CD4-positive, alpha-beta T cell treated with Interleukin-2 at 100 ng/mL for 4 hours (primary cell): ENCODE measurements at regions not wholly inside any gene's neighbourhood (a gene's known extent, or its start where the extent isn't known, plus 50 kb on each side); places are given as distances from the start of the nearest gene placed in this dataset.
"Not testable (repeated sequence)": the region's sequence is repeated elsewhere in the genome, so short reads cannot be mapped to it uniquely, and the experiment has no call there.

ENCODE experiments used
- DNase-seq: peaks from one replicate; pipeline ENCODE4 v3.0.0-alpha.2; 2020; ENCODE audit warnings: low spot score

- DNase-seq = no peak
These were observed 84.6 kb upstream of the NDUFV2 start for GRCh38 chr18:9017905-9018227.

DNA sequence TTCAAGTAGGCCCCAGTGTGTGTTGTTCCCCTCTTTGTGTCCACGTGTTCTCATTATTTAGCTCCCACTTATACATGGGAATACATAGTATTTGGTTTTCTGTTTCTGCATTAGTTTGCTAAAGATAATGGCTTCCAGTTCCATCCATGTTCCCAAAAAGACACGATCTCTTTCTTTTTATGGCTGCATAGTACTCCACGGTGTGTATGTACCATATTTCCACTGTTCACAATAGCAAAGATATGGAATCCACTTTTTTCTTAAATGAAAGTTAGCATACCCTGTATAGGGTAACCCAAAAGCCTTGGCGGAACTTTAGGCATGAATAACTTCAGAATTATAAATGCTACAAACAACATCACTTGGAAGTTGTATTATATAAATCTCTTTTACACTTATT is 83.4 kb upstream of the NDUFV2 start:
- DNase-seq = no peak

GRCh38 chr18:9020221-9020620 is 82.3 kb upstream of the NDUFV2 start:
- no peak for DNase-seq

DNA sequence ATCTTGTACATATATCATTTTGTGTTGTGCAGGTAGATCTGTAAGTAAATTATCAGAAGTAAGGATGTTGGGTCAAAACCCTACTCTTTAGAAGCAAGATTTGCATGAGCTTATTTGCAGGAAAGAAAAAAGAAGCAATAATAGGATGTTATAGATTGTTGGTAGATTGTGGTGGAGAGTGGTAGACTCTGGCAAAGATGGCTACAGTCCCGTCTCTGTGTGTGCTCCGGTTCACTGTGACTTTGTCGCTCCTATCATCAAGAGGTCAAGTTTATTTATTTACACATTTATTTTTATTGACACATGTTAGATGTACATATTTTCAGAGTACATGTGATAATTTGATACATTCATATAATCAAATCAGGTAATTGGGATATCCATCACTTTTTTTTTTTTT is 81.0 kb upstream of the NDUFV2 start:
- no peak for DNase-seq

DNA sequence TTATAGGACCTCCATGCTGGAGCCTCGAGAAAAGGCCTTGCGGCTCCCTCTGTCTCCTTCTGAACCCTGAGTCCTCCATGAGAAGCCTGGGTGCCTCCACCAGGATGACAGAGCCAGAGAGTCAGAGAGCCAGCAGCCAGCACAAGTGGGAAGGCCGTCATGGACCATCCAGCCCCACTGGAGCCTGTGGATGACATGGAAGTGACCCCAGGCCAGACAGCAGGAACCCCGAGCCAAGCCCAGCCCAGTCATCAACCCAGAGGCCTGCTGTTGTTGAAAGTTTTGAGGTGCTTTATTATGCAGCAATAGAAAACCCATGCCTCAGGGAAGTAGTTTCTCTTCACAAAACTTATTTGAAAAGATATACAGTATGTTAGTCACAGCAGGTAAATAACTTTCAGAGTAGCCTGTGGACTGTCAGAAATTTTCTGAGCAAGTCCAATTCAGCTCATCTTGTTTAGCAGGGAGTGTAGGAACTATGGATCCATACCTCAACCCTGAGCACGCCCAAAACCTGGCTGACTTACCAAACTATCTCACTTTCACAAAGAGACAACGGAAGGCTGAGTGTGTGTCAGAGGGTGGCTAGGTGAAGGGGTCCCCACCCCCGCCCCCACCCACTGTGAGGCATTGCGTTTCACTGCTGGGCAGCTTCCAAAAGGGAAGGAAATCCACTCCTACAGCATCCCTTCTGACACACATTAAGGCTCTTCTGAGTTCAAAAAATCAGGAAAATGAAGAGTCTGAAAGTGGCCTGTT is 79.9 kb upstream of the NDUFV2 start:
- DNase-seq = no peak

DNA sequence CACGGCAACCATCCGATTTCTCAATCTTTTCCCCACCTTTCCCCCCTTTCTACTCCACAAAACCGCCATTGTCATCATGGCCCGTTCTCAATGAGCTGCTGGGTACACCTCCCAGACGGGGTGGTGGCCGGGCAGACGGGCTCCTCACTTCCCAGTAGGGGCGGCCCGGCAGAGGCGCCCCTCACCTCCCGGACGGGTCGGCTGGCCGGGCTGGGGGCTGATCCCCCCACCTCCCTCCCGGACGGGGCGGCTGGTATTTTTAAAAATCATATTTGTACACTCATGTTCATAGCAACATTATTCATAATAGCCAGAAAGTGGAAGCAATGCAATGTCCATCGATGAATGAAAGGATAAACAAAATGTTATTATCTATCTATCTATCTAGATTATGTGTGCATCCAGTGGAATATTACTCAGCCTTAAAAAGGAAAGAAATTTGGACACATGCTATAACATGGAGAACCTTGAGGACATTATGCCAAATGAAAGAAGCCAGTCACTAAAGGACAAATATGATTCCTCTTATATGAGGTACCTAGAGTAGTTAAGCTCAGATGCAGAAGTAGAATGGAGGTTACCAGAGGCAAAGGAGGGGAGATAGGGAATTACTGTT is 78.4 kb upstream of the NDUFV2 start:
- DNase-seq = not testable (repeated sequence)

DNA sequence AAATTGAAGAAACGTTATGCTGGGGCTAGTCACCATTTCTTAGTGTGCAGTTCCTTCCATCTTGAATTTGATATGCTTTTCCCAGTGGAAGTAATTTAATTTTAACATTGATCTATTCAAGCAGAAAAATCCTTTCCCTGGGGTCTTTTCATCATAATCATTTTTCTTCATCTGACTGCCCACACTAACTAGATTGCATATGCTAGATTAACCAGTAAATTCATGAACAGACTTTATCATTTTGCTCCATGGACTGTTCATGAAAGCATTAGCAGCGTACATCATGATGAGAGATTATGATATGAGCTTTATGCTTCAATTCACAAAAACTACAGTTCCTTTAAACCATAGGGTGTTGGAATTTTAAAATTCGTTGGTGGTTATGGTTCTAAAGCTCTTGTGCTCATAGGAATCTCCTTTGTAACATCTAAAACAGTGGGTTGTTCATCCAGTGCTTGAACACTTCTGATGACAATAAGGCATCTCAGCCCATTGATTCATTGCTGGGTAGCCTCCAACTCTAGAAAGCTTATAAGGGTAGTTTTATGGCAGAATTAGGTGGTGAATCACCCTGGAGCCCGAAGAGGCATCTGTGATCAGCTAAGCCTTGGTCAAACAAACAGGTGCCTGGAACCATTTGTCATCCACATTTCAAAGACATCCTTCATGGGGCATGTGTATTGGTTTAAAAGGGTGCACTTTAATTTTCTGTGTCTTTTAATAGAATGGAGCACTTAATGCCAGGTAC is 77.2 kb upstream of the NDUFV2 start:
- no peak for DNase-seq

DNA sequence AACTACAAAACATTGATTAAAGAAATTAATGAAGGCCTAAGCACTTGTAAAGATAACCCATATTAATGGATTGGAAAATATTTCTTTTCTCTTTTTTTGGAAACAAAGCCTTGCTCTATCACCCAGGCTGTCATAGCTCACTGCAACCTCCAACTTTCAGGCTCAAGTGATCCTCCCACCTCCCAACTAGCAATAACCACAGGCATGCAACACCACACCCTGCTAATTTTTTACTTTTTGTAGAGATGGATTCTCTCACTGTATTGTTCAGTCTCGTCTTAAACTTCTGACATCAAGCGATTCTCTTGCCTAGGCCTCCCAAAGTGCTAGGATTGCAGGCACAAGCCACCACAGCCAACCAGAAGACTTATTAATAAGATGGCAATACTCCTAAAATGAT is 73.4 kb upstream of the NDUFV2 start:
- DNase-seq = no peak

DNA sequence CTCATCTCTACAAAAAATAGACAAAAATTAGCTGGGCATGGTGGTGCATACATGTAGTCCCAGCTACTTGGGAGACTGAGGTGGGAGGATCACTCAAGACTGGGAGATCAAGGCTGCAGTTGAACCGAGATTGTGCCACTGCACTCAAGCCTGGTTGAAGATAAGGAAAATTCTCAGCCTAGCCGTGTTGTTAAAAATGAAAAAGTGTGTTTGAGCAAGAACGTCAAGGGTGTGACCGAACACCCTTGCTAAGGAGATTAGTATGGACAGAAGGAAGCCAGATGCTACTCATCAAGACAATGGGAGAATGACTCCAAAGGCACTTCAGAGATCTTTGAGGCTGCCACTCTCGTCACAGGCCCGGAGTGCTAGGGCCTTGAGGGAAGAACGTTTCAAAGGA is 70.0 kb upstream of the NDUFV2 start:
- no peak for DNase-seq

DNA sequence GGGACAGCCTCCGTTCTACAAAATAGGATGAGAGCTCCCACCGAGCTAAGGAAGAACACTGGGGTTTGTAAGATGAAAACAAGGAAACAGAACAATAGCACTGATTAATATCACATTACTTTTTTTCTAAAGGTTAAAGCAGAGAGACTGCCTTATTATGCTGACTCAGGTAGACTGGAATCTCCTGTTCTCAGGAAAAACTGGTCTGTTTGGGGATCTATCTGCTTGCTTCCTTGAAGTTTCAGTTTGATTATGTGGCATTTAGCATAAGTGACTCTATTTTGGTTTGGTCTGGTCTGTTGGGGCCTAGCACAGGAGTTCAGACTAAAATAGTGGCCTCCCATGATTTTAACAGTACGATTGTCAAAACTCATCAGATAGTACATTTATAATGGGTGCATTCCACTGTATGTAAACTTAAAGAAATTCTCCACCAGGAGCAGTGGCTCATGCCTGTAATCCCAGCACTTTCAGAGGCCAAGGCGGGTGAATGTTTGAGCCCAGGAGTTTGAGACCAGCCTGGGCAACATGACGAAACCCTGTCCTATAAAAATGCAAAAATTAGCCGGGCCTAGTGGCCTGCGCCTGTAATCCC is 64.1 kb upstream of the NDUFV2 start:
- no peak for DNase-seq

- no peak for DNase-seq
These were observed 62.9 kb upstream of the NDUFV2 start for GRCh38 chr18:9039441-9040071.

GRCh38 chr18:9042766-9043481 is 59.6 kb upstream of the NDUFV2 start:
- no peak for DNase-seq

- DNase-seq = no peak
These were observed 58.9 kb upstream of the NDUFV2 start for GRCh38 chr18:9043581-9043980.

- no peak for DNase-seq
These were observed 54.8 kb upstream of the NDUFV2 start for GRCh38 chr18:9047715-9048114.

- DNase-seq = no peak
These were observed 54.3 kb upstream of the NDUFV2 start for GRCh38 chr18:9048236-9048635.

DNA sequence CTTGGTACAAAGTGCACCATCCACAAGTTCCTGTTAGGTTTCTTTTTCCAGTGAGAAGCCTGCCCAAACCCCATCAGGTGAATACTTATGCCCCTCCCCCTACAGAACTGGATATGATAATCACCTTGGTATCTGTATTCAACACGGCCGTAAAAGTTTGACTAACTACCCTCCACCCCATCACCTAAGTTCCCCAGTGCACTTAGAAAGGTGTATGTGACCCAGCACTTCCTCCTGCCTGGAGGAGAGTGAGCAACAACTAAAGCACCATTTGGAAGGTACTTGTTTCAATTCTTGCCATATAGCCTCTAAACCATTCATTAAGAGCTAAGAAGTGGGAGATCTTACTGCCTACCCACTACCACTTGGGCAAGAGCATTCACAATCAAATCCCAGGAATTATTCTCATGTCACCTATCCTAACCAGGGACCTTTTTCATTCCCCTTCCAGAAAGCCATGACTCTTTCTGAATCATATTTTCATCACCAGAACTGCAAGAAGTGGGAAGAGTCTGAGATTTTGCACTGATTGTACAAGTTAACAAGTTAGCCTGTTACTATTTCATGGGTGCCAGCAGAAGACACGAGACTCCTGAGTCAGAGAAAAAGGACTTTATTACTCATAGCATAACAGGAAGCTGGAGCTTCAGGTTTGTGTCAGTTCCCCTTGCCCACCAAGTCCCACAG is 53.5 kb upstream of the NDUFV2 start:
- no peak for DNase-seq

DNA sequence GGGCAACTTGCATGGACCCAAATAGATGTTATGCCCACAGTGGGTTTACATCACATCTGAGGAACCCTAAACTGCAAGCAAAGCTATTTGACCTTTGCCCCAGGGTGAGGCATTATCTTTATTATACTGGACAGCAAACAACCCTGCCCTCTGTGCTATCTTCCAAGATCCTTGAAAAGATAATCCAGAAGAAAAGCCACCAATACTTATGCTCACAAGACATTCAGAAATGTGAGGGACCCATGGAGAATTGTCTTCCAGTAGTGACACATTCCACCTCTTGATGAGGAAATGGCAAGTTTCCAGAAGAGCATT is 53.0 kb upstream of the NDUFV2 start:
- no peak for DNase-seq

- not testable (repeated sequence) for DNase-seq
These were observed 51.7 kb upstream of the NDUFV2 start for GRCh38 chr18:9050628-9051284.
